Vagina (tissue), 2 donors: ENCODE measurements at regions not wholly inside any gene's neighbourhood (a gene's known extent, or its start where the extent isn't known, plus 50 kb on each side); places are given as distances from the start of the nearest gene placed in this dataset.

Experiments
- DNase-seq, 2 donors: peaks; one replicate each; pipeline ENCODE4 v3.0.0-alpha.2; 2017; ENCODE audit errors: extremely low spot score in 2 of 2
- H3K27ac ChIP-seq: fragments of 200-600 bp; sonication (generic); one replicate; pipeline ENCODE4 v1.5.1; 2019
- H3K27me3 ChIP-seq: fragments of 200-600 bp; sonication (generic); one replicate; pipeline ENCODE4 v1.5.1; 2019
- H3K36me3 ChIP-seq, 2 donors: fragments of 200-600 bp; sonication (generic); one replicate each; pipeline ENCODE4 v1.5.1; 2017 to 2019
- H3K4me1 ChIP-seq: fragments of 200-600 bp; sonication (generic); one replicate; pipeline ENCODE4 v1.5.1; 2019
- H3K4me3 ChIP-seq, 2 donors: fragments of 200-600 bp; sonication (generic); 1 replicate in 1 of 2; 2 replicates in 1 of 2; pipeline ENCODE4 v1.5.1; 2016 to 2019
- H3K9me3 ChIP-seq: fragments of 200-600 bp; sonication (generic); one replicate; pipeline ENCODE4 v1.5.1; 2019
- CTCF ChIP-seq, 3 experiments: fragments of 450-650 bp in 2 of 3; fragments of 200-600 bp in 1 of 3; sonication (generic) in 1 of 3; IDR thresholded peaks; one replicate each; pipeline ENCODE4 v1.5.1; 2017 to 2019; ENCODE audit warnings: antibody characterized with exemption in 3 of 3, mild to moderate bottlenecking in 2 of 3, moderate library complexity in 2 of 3
- POLR2A ChIP-seq, 2 donors: fragments of 450-650 bp; IDR thresholded peaks; one replicate each; pipeline ENCODE4 v1.6.1; 2017; ENCODE audit warnings: antibody characterized with exemption in 2 of 2, mild to moderate bottlenecking in 2 of 2, moderate library complexity in 2 of 2
- POLR2AphosphoS5 ChIP-seq, 2 donors: sonication (generic); formaldehyde crosslinking; IDR thresholded peaks; one replicate each; pipeline ENCODE4 v1.9.0; 2017; ENCODE audit warnings: antibody characterized with exemption in 2 of 2, mild to moderate bottlenecking in 2 of 2, low read depth in 1 of 2; ENCODE audit not compliant: insufficient read depth in 1 of 2
- intact Hi-C: fragments of 100-400 bp; cut with DNase I; formaldehyde crosslinking; loops from one replicate; pipeline ENCODE4 v1.15.1; 2023

GRCh38 chr5:24864244-24864643, 219.5 kb upstream of the CDH10 start:
- Histone ChIP-seq H3K36me3 (no peaks in the 10 kb centered on the region), H3K9me3 (no peaks in the 10 kb centered on the region), H3K27me3 (no peaks in the 10 kb centered on the region), H3K4me3 (no peak overlapping the region), H3K27ac (no peak overlapping the region), H3K4me1 (no peaks in the 10 kb centered on the region)
- TF ChIP-seq POLR2A (IDR thresholded peaks at IDR 0.05), result no peak
- no peak for TF ChIP-seq POLR2AphosphoS5 (IDR thresholded peaks at IDR 0.05; ENCODE audit: insufficient read depth in 1 of 2, low read depth in 1 of 2)
- TF ChIP-seq CTCF (IDR thresholded peaks at IDR 0.05), result no peak
- intact Hi-C loops, result no loop called here
- no peak for DNase-seq

GRCh38 chr5:24862117-24862516, 217.3 kb upstream of the CDH10 start:
- no peak overlapping the region for H3K27ac ChIP-seq
- no peaks in the 10 kb centered on the region for H3K4me1 ChIP-seq
- H3K9me3 ChIP-seq, result no peaks in the 10 kb centered on the region
- no peak for TF ChIP-seq POLR2AphosphoS5 (IDR thresholded peaks at IDR 0.05; ENCODE audit: insufficient read depth in 1 of 2, low read depth in 1 of 2)
- TF ChIP-seq CTCF (IDR thresholded peaks at IDR 0.05), result no peak
- no peak for TF ChIP-seq POLR2A (IDR thresholded peaks at IDR 0.05)
- H3K4me3 ChIP-seq, result no peak overlapping the region
- intact Hi-C loops, result no loop called here
- H3K27me3 ChIP-seq, result no peaks in the 10 kb centered on the region
- H3K36me3 ChIP-seq, result no peaks in the 10 kb centered on the region
- no peak for DNase-seq

- Histone ChIP-seq H3K27me3 (no peaks in the 10 kb centered on the region), H3K36me3 (no peaks in the 10 kb centered on the region), H3K4me1 (no peaks in the 10 kb centered on the region), H3K4me3 (no peak overlapping the region), H3K27ac (no peak overlapping the region), H3K9me3 (no peaks in the 10 kb centered on the region)
- DNase-seq, result no peak
- intact Hi-C loops, result no loop called here
- no peak for TF ChIP-seq CTCF (IDR thresholded peaks at IDR 0.05)
- TF ChIP-seq POLR2A (IDR thresholded peaks at IDR 0.05), result no peak
- no peak for TF ChIP-seq POLR2AphosphoS5 (IDR thresholded peaks at IDR 0.05; ENCODE audit: insufficient read depth in 1 of 2, low read depth in 1 of 2)
Measured at GRCh38 chr5:24855485-24855884, 210.7 kb upstream of the CDH10 start.

GRCh38 chr5:24854850-24855249, 210.1 kb upstream of the CDH10 start:
- no peaks in the 10 kb centered on the region for H3K9me3 ChIP-seq
- intact Hi-C loops, result no loop called here
- H3K27me3 ChIP-seq, result no peaks in the 10 kb centered on the region
- H3K36me3 ChIP-seq, result no peaks in the 10 kb centered on the region
- no peak overlapping the region for H3K4me3 ChIP-seq
- H3K27ac ChIP-seq, result no peak overlapping the region
- TF ChIP-seq POLR2AphosphoS5 (IDR thresholded peaks at IDR 0.05; ENCODE audit: insufficient read depth in 1 of 2, low read depth in 1 of 2) (no peak), CTCF (IDR thresholded peaks at IDR 0.05) (no peak), POLR2A (IDR thresholded peaks at IDR 0.05) (no peak)
- H3K4me1 ChIP-seq, result no peaks in the 10 kb centered on the region
- DNase-seq, result no peak

- intact Hi-C loops, result no loop called here
- no peak for DNase-seq
- no peaks in the 10 kb centered on the region for H3K27me3 ChIP-seq
- H3K36me3 ChIP-seq, result no peaks in the 10 kb centered on the region
- H3K9me3 ChIP-seq, result no peaks in the 10 kb centered on the region
- no peak overlapping the region for H3K4me3 ChIP-seq
- no peaks in the 10 kb centered on the region for H3K4me1 ChIP-seq
- TF ChIP-seq POLR2AphosphoS5 (IDR thresholded peaks at IDR 0.05; ENCODE audit: insufficient read depth in 1 of 2, low read depth in 1 of 2) (no peak), POLR2A (IDR thresholded peaks at IDR 0.05) (no peak), CTCF (IDR thresholded peaks at IDR 0.05) (no peak)
- H3K27ac ChIP-seq, result no peak overlapping the region
Measured at GRCh38 chr5:24854350-24854749, 209.6 kb upstream of the CDH10 start.
